Keratinocyte (primary cell): ENCODE measurements at regions not wholly inside any gene's neighbourhood (a gene's known extent, or its start where the extent isn't known, plus 50 kb on each side); places are given as distances from the start of the nearest gene placed in this dataset.

Experiments used
- DNase-seq: peaks from one replicate; pipeline ENCODE4 v3.0.0-alpha.2; 2011; ENCODE audit warnings: low read depth, missing footprints, low spot score
- FAIRE-seq: peaks from 2 replicates; lab custom pipeline; 2011; peaks lifted over from hg19 to GRCh38; lab: Jason Lieb, UNC
- H2AFZ ChIP-seq: 2 replicates; pipeline ENCODE4 v1.6.0; 2012; ENCODE audit warnings: low read length, control low read depth, inconsistent platforms; ENCODE audit not compliant: control insufficient read depth
- H3K27ac ChIP-seq: 2 replicates; pipeline ENCODE4 v1.5.1; 2011; ENCODE audit warnings: low read length; ENCODE audit not compliant: control insufficient read depth, insufficient read depth
- H3K27me3 ChIP-seq: 3 replicates; pipeline ENCODE4 v1.6.0; 2011; ENCODE audit warnings: low read length; ENCODE audit not compliant: control insufficient read depth, insufficient read depth; ENCODE audit errors: extremely low read depth
- H3K36me3 ChIP-seq, 2 experiments: 2 replicates in 1 of 2; 3 replicates in 1 of 2; pipeline ENCODE4 v1.5.1; 2011; ENCODE audit warnings: low read length in 2 of 2, mild to moderate bottlenecking in 1 of 2; ENCODE audit not compliant: control insufficient read depth in 2 of 2, insufficient read depth in 2 of 2; ENCODE audit errors: extremely low read depth in 1 of 2
- H3K4me1 ChIP-seq: 3 replicates; pipeline ENCODE4 v1.5.1; 2011; ENCODE audit warnings: low read length; ENCODE audit not compliant: control insufficient read depth, insufficient read depth; ENCODE audit errors: extremely low read depth
- H3K4me2 ChIP-seq: 3 replicates; pipeline ENCODE4 v1.6.0; 2011; ENCODE audit warnings: low read depth, low read length; ENCODE audit not compliant: control insufficient read depth, insufficient read depth; ENCODE audit errors: extremely low read depth
- H3K4me3 ChIP-seq, 3 experiments: fragments of 200-600 bp in 1 of 3; sonication (generic) in 1 of 3; 2 replicates in 2 of 3; 3 replicates in 1 of 3; pipeline ENCODE4 v1.5.1; 2011 to 2016; ENCODE audit warnings: low read length in 3 of 3, mild to moderate bottlenecking in 3 of 3, control low read depth in 2 of 3, inconsistent platforms in 1 of 3, low read depth in 1 of 3, mixed read lengths in 1 of 3, mixed run types in 1 of 3, moderate library complexity in 1 of 3; ENCODE audit not compliant: control insufficient read depth in 2 of 3, insufficient read depth in 2 of 3; ENCODE audit errors: extremely low read depth in 1 of 3
- H3K79me2 ChIP-seq: 2 replicates; pipeline ENCODE4 v1.6.0; 2012; ENCODE audit warnings: low read length; ENCODE audit not compliant: control insufficient read depth, insufficient read depth
- H3K9ac ChIP-seq: 3 replicates; pipeline ENCODE4 v1.6.0; 2011; ENCODE audit warnings: low read length; ENCODE audit not compliant: control insufficient read depth, insufficient read depth; ENCODE audit errors: extremely low read depth
- H3K9me1 ChIP-seq: 3 replicates; pipeline ENCODE4 v1.6.0; 2011; ENCODE audit warnings: low read length; ENCODE audit not compliant: control insufficient read depth, insufficient read depth; ENCODE audit errors: extremely low read depth
- H3K9me3 ChIP-seq: 2 replicates; pipeline ENCODE4 v1.5.1; 2012; ENCODE audit warnings: low read depth, low read length; ENCODE audit not compliant: control insufficient read depth
- H4K20me1 ChIP-seq: 3 replicates; pipeline ENCODE4 v1.6.0; 2011; ENCODE audit warnings: low read length; ENCODE audit not compliant: control insufficient read depth, insufficient read depth; ENCODE audit errors: extremely low read depth
- CTCF ChIP-seq, 3 experiments: IDR thresholded peaks in 1 of 3; conservative IDR thresholded peaks in 1 of 3; optimal IDR thresholded peaks in 1 of 3; 2 replicates in 2 of 3; 3 replicates in 1 of 3; pipeline versions ENCODE3 to v1.5.1; 2011; ENCODE audit warnings: low read length in 3 of 3, mild to moderate bottlenecking in 3 of 3, moderate library complexity in 2 of 3, control low read depth in 1 of 3, inconsistent platforms in 1 of 3; ENCODE audit not compliant: insufficient read depth in 2 of 3; ENCODE audit errors: extremely low read depth in 1 of 3
- EZH2 ChIP-seq: IDR thresholded peaks from one replicate; pipeline ENCODE4 v1.6.1; 2012; ENCODE audit warnings: inconsistent platforms, mild to moderate bottlenecking, low read length, moderate library complexity
- dilution Hi-C: fragments of 300-500 bp; cut with MboI; formaldehyde crosslinking; loops from one replicate; pipeline ENCODE4 v1.7.0; 2020; ENCODE audit warnings: low sequenced_read_pairs; ENCODE audit not compliant: extremely low pct_ligation_motif_present

GRCh38 chr6:114586298-114586697 is 243.5 kb upstream of the HS3ST5 start:
- Histone ChIP-seq H3K27ac (no peak overlapping the region), H3K79me2 (no peaks in the 10 kb centered on the region), H3K36me3 (no peaks in the 10 kb centered on the region), H2AFZ (no peak overlapping the region), H3K4me3 (no peak overlapping the region), H3K9me3 (no peaks in the 10 kb centered on the region), H3K4me2 (no peak overlapping the region), H3K27me3 (no peaks in the 10 kb centered on the region), H3K4me1 (no peaks in the 10 kb centered on the region), H3K9ac (no peak overlapping the region), H3K9me1 (no peaks in the 10 kb centered on the region), H4K20me1 (no peaks in the 10 kb centered on the region)
- TF ChIP-seq EZH2 (no peak), CTCF (optimal IDR thresholded peaks at IDR 0.05 in 1 of 3, IDR thresholded peaks at IDR 0.05 in 1 of 3, conservative IDR thresholded peaks at IDR 0.05 in 1 of 3; ENCODE audit: extremely low read depth in 1 of 3, insufficient read depth in 2 of 3, low read length in 3 of 3) (no peak)
- no peak for DNase-seq
- dilution Hi-C loops: no loop called here
- FAIRE-seq: no peak

GRCh38 chr6:114581293-114581692 is 238.5 kb upstream of the HS3ST5 start:
- Histone ChIP-seq H3K27ac (no peak overlapping the region), H2AFZ (no peak overlapping the region), H3K9me3 (no peaks in the 10 kb centered on the region), H3K9me1 (no peaks in the 10 kb centered on the region), H3K36me3 (no peaks in the 10 kb centered on the region), H3K4me1 (no peaks in the 10 kb centered on the region), H3K9ac (no peak overlapping the region), H3K27me3 (no peaks in the 10 kb centered on the region), H3K4me3 (no peak overlapping the region), H3K4me2 (no peak overlapping the region), H4K20me1 (no peaks in the 10 kb centered on the region), H3K79me2 (no peaks in the 10 kb centered on the region)
- DNase-seq (no peak), FAIRE-seq (no peak)
- dilution Hi-C loops: no loop called here
- no peak for TF ChIP-seq CTCF (optimal IDR thresholded peaks at IDR 0.05 in 1 of 3, IDR thresholded peaks at IDR 0.05 in 1 of 3, conservative IDR thresholded peaks at IDR 0.05 in 1 of 3; ENCODE audit: extremely low read depth in 1 of 3, insufficient read depth in 2 of 3, low read length in 3 of 3)
- no peak for TF ChIP-seq EZH2
